HepG2 (cell line): ENCODE measurements at regions not wholly inside any gene's neighbourhood (a gene's known extent, or its start where the extent isn't known, plus 50 kb on each side); places are given as distances from the start of the nearest gene placed in this dataset.

Experiments used
- POLR2A ChIP-seq, 2 experiments: IDR thresholded peaks; 2 replicates each; pipeline ENCODE4 v1.6.1; 2011; ENCODE audit warnings: low read depth in 2 of 2, low read length in 2 of 2, mild to moderate bottlenecking in 1 of 2, moderate library complexity in 1 of 2; ENCODE audit not compliant: insufficient read depth in 1 of 2
- SIN3A ChIP-seq: IDR thresholded peaks from 2 replicates; pipeline ENCODE4 v1.6.1; 2011; ENCODE audit warnings: low read depth, mild to moderate bottlenecking, control low read depth, low read length, borderline replicate concordance
- SP2 ChIP-seq: sonication (generic); formaldehyde crosslinking; IDR thresholded peaks from 2 replicates; pipeline ENCODE4 v1.5.1; 2020; ENCODE audit warnings: mild to moderate bottlenecking, missing genetic modification reagents
- TBX2 ChIP-seq: sonication (generic); formaldehyde crosslinking; IDR thresholded peaks from 2 replicates; pipeline ENCODE4 v1.5.0; 2020; ENCODE audit warnings: missing genetic modification reagents, mild to moderate bottlenecking, borderline replicate concordance
- TF ChIP-seq, protein P1 (sequence below): sonication (generic); formaldehyde crosslinking; IDR thresholded peaks from 2 replicates; pipeline ENCODE4 v1.8.1; 2023; ENCODE audit warnings: missing genetic modification reagents, inconsistent platforms, borderline replicate concordance
- TF ChIP-seq, protein P2 (sequence below): sonication (generic); formaldehyde crosslinking; IDR thresholded peaks from 2 replicates; pipeline ENCODE4 v1.4.0; 2020; ENCODE audit warnings: missing genetic modification reagents
- TF ChIP-seq, protein P3 (sequence below): sonication (generic); formaldehyde crosslinking; IDR thresholded peaks from 2 replicates; pipeline ENCODE4 v1.4.0; 2020; ENCODE audit warnings: missing genetic modification reagents
- TF ChIP-seq, protein P4 (sequence below): sonication (generic); formaldehyde crosslinking; IDR thresholded peaks from 2 replicates; pipeline ENCODE4 v1.8.0; 2022; ENCODE audit warnings: missing genetic modification reagents, mild to moderate bottlenecking, borderline replicate concordance
- TF ChIP-seq, protein P5 (sequence below): sonication (generic); formaldehyde crosslinking; IDR thresholded peaks from 2 replicates; pipeline ENCODE4 v1.5.1; 2020; ENCODE audit warnings: mild to moderate bottlenecking, missing genetic modification reagents

DNA sequence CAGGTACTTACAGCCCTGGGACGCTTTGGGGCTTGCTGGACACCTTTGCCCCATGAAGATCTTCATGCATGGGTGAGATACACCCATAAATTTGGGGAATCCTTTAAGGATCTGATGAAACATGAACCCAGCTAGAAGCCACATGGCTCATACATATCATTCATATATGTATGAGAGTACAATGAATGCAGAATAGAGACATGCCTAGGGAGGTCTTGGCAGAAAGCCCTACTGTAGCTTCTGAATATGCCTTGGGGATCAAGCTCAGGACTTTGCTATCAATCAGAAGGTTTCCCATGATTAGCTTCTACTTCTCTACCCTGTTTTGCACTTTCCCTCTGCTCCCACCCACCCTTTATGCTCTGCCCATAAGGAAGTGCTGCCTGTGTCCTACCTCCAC, 368.4 kb downstream of the LPIN1 start:
- TF ChIP-seq, protein P1, sequence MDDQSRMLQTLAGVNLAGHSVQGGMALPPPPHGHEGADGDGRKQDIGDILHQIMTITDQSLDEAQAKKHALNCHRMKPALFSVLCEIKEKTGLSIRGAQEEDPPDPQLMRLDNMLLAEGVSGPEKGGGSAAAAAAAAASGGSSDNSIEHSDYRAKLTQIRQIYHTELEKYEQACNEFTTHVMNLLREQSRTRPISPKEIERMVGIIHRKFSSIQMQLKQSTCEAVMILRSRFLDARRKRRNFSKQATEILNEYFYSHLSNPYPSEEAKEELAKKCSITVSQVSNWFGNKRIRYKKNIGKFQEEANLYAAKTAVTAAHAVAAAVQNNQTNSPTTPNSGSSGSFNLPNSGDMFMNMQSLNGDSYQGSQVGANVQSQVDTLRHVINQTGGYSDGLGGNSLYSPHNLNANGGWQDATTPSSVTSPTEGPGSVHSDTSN (CRISPR knock-in tag): no peak
- TF ChIP-seq, protein P2, sequence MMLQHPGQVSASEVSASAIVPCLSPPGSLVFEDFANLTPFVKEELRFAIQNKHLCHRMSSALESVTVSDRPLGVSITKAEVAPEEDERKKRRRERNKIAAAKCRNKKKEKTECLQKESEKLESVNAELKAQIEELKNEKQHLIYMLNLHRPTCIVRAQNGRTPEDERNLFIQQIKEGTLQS (CRISPR knock-in tag): no peak
- no peak for TF ChIP-seq TBX2 (CRISPR knock-in tag)
- no peak for TF ChIP-seq POLR2A (IDR thresholded peaks at IDR 0.05; ENCODE audit: insufficient read depth in 1 of 2, low read depth in 2 of 2, low read length in 2 of 2)
- TF ChIP-seq SIN3A: no peak
- TF ChIP-seq, protein P3, sequence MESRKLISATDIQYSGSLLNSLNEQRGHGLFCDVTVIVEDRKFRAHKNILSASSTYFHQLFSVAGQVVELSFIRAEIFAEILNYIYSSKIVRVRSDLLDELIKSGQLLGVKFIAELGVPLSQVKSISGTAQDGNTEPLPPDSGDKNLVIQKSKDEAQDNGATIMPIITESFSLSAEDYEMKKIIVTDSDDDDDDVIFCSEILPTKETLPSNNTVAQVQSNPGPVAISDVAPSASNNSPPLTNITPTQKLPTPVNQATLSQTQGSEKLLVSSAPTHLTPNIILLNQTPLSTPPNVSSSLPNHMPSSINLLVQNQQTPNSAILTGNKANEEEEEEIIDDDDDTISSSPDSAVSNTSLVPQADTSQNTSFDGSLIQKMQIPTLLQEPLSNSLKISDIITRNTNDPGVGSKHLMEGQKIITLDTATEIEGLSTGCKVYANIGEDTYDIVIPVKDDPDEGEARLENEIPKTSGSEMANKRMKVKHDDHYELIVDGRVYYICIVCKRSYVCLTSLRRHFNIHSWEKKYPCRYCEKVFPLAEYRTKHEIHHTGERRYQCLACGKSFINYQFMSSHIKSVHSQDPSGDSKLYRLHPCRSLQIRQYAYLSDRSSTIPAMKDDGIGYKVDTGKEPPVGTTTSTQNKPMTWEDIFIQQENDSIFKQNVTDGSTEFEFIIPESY (CRISPR knock-in tag): no peak
- TF ChIP-seq, protein P4, sequence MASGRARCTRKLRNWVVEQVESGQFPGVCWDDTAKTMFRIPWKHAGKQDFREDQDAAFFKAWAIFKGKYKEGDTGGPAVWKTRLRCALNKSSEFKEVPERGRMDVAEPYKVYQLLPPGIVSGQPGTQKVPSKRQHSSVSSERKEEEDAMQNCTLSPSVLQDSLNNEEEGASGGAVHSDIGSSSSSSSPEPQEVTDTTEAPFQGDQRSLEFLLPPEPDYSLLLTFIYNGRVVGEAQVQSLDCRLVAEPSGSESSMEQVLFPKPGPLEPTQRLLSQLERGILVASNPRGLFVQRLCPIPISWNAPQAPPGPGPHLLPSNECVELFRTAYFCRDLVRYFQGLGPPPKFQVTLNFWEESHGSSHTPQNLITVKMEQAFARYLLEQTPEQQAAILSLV (CRISPR knock-in tag): no peak
- TF ChIP-seq, protein P5, sequence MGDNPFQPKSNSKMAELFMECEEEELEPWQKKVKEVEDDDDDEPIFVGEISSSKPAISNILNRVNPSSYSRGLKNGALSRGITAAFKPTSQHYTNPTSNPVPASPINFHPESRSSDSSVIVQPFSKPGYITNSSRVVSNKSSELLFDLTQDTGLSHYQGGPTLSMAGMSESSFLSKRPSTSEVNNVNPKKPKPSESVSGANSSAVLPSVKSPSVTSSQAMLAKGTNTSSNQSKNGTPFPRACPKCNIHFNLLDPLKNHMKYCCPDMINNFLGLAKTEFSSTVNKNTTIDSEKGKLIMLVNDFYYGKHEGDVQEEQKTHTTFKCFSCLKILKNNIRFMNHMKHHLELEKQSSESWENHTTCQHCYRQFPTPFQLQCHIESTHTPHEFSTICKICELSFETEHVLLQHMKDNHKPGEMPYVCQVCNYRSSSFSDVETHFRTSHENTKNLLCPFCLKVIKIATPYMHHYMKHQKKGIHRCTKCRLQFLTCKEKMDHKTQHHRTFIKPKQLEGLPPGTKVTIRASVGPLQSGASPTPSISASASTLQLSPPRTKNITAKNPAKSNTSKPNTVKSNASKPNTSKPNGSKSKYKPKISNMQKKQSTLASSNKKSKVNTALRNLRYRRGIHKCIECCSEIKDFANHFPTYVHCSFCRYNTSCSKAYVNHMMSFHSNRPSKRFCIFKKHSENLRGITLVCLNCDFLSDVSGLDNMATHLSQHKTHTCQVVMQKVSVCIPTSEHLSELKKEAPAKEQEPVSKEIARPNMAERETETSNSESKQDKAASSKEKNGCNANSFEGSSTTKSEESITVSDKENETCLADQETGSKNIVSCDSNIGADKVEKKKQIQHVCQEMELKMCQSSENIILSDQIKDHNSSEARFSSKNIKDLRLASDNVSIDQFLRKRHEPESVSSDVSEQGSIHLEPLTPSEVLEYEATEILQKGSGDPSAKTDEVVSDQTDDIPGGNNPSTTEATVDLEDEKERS (CRISPR knock-in tag): no peak
- TF ChIP-seq SP2 (CRISPR knock-in tag): no peak
